NCI-H226 (cell line): ENCODE measurements at regions not wholly inside any gene's neighbourhood (a gene's known extent, or its start where the extent isn't known, plus 50 kb on each side); places are given as distances from the start of the nearest gene placed in this dataset.
"Not testable (repeated sequence)": the region's sequence is repeated elsewhere in the genome, so short reads cannot be mapped to it uniquely, and the experiment has no call there.

Experiments used
- DNase-seq: peaks from one replicate; pipeline ENCODE4 v3.0.0-alpha.2; 2015

- no peak for DNase-seq
These were observed 91.6 kb upstream of the BCAR3 start for GRCh38 chr1:93773049-93773838.

GRCh38 chr1:93771843-93772242 lies 90.2 kb upstream of the BCAR3 start:
- no peak for DNase-seq

GRCh38 chr1:93770640-93771039 lies 89.0 kb upstream of the BCAR3 start:
- DNase-seq: no peak

DNA sequence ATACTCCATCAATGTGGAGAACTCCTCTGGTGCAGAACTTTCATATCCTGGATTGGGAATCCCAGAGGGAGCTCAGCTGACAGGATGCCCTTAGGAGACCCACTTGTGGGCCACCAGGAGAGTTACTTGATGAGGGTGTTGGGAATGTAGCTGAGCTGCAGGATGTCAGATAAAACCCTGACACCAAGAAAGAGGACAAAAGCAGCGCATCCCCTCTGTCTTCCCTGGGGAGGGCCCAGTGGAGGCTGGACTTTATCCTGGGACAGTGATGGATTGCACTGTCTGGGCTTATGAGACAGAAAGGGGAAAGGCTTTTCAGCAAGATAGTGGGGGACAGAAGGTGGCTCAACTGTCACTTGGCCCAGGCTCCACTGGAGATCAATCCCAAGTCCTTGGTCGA lies 88.1 kb upstream of the BCAR3 start:
- DNase-seq: no peak

GRCh38 chr1:93768380-93768863 lies 86.8 kb upstream of the BCAR3 start:
- no peak for DNase-seq

DNA sequence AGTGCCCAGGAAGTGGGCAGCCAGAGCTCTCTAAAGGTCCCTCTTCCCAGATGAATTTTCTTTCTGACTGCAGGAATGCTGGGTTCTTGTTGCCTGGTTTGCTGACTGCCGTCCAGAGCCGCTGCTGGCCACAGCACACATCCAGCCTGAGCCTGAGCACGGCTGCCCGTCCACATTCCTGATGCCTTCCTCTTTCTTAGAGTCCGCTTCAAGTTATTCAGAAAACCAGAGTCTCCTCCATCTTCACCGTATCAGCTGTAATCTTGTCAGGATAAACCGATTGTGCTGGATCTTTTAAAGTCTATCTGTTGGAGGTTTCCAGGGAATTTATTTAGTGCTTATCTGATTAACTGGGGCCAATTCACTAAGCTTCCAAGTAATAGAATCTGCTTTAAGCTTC lies 84.8 kb upstream of the BCAR3 start:
- no peak for DNase-seq

DNA sequence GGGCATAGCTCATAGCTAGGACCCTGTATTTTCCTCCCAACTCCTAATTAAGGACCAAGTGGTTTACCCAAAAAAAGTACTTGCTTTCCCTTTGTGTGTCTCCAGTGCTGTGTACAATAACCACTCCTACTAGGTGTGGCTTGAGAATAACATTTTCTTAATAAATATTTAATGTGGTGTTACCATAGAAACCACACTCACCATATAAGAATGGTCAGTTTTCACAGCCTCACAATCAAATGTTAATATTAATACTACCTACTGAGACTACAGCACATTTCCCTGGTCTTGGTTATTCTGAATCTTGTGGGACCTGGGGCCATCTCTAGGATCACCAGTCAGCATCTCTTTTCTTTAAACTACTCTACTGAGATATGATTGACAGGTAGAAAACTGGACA lies 83.5 kb upstream of the BCAR3 start:
- no peak for DNase-seq

GRCh38 chr1:93764366-93764750 lies 82.7 kb upstream of the BCAR3 start:
- DNase-seq: no peak

GRCh38 chr1:93763704-93764365 lies 82.2 kb upstream of the BCAR3 start:
- no peak for DNase-seq

GRCh38 chr1:93758842-93759515 lies 77.3 kb upstream of the BCAR3 start:
- DNase-seq: peak; percentile 66

DNA sequence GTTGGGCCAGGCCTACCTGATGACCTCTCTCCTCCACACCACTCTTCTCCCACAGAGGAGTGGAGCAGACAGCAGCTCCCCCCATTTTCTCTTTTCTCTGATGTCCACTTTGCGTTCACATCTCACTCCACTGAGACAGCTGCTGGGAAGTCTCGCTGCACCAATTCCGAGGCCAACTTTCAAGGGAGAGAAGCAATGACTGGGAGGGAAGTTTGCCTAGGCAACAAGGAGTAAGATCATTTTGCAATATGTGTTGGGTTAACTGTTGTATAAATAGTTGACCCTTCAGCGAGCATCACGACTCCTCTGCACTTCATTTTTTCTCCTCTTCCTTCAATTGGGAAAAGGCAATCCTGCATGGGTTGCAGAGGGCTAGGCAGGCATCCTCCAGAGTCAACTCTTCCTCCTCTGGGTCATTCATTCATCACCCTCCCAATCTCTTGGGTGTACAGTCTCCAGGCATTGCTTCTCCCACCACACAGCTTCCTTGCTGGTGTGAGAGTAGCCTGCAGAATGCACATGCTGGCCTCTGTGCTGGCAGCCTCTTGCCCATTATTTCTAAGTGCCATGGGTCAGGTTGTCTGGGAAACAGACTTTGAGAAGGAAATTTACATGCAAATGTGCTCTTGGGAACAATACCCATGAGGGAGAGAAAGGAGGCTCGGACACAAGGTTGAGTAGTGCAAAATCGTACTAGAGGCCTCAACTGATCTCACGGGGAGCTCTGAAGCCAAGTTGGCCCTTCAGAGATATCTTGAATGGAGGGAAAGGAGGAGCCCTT lies 75.8 kb upstream of the BCAR3 start:
- no peak for DNase-seq

GRCh38 chr1:93756657-93757056 lies 75.0 kb upstream of the BCAR3 start:
- peak; percentile 28 for DNase-seq

DNA sequence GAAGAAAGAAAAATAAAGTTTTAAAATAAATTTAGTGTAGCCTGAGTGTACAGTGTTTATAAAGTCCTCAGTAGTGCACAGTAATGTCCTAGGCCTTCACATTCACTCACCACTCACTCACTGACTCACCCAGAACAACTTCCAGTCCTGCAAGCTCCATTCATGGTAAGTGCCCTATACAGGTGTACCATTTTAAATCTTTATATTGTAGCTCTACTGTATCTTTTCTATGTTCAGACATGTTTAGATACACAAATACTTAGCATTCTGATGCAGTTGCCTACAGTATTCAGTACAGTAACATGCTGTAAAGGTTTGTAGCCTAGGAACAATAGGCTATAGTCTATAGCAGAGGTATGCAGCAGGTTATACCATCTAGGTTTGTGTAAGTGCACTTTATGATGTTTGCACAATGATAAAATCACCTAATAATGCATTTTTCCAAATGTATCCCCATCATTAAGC lies 73.6 kb upstream of the BCAR3 start:
- DNase-seq: not testable (repeated sequence)

DNA sequence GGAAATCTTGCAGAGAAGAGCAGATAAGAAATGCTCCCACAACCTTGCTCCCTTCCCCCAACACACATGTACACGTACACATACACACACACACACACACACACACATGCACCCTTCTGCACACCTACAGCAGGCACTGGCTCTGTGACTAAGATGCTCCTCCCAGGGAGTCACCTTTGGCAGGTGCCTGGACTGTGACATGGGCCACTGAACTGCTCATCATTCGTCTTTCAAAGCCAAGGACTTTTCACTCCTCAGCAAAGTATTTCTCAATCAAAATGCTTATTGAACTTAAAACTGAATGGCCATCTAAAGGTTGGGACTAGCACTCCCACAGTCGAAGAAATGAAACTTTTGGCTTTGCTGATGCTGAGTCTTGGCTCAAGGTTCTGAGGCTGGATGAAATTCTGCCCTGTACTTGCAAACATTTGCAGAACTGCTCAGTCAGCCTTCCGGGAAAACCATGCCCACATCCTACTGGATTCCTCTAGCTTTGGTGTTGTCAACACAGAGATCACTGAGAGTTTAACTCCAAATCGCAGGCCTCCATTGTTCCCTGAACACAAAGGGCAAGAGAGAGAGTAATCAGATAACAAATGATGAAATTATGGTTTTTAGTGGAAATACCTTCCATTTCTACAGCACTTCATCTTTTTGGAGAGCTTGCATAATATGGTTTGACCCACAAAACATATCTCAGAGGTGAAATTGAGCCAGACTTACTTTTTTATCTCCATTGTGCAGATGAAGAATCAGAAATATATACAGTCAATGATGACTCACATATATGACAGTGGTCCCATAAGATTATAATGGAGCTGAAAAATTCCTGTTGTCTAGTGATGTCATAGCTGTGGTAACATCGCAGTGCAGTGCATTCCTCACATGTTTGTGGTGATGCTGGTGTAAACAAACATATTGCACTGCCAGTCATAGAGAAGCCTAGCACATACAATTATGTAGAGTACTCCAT lies 72.4 kb upstream of the BCAR3 start:
- peak; percentile 96 for DNase-seq

DNA sequence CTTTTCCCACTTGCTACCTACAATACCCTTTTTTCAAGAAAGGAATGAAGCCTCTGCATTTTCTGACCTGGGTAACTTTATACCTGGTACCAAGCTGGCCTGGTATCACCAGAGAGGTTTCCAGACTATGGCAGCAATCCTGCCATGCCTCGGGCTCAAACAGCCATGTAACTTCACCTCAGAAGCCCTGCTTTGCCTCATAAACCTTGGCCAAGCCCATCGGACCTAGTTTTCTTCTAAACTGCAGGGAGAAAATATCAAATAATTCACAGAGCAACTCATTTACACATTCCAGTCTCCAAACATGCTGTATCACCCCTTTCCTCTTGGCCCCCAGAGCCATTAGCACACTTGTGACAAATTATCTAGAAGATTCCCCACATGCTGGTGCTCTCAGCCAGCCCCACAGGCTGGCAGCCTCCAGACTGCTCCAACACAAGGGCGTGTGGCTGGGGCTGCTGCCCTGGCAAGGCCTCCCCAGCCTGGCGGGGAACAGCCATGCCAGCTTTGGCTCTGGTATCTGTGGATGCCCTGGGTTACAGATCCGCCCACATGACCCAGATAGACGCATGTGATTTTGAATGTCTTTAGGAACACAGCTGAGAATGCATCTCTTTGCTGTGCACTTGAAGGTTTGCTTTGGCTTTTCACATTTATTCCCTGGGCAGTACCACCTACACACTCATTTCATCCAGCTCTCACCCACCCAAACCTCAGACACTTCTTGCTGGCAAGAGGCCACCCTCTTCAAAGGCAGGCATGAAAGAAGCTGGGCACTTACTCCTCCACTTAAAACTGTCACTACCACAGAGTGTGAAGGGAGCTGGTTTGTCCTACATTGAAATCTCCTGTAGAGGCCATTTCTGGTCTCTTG lies 70.0 kb upstream of the BCAR3 start:
- no peak for DNase-seq

DNA sequence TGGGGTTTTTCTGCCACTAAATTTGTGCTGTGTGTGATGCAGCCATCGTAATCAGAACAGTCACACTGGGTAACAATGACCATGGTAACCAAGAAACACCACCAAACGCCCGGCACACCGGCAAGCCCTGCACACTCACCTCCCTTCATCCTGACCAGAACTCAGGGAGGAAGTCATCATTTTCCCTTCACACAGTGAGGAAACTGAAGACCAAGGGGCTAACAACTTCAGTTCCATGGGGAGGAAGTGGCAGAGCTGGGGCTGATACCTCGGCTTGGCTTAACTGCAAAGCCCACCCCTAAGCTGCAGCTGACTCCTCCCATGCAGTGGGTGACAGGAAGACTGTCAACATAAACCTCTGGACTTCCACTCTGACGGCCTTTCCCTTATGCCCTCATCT lies 69.3 kb upstream of the BCAR3 start:
- DNase-seq: no peak

DNA sequence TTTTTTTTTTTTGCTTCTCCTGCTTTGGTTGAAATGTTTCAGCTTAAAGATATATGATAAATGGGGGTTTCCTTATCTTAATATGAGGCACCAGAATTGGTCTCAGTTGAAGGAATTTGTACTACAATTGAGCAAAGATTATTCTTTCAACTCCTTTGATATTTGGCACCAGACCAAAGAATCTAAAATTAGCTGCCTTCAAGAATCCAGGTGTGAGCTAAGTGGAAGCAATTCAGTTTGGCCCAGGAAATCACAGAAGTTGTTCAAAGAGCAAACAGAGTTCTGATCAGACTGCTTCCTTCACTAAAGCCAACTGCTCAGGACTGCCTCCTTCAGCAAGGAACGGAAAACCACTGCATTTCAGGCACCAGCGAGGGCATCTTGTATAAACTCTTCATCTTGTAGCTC lies 68.3 kb upstream of the BCAR3 start:
- peak; percentile 43 for DNase-seq

DNA sequence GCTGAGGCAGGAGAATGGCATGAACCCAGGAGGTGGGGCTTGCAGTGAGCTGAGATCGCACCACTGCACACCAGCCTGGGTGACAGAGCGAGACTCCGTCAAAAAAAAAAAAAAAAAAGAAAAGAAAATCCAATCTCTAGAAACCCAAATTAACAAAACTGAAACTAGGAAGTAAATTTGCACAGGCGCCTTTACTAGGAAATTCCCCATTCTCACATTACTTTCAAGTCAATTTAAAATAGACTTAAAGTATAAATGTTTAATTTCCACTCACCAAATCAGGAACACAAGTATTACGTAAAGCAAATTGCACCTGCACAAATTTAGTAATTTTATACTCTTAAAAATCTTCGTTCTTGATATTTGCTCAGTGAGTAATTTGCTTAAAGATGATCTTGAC lies 67.8 kb upstream of the BCAR3 start:
- no peak for DNase-seq

DNA sequence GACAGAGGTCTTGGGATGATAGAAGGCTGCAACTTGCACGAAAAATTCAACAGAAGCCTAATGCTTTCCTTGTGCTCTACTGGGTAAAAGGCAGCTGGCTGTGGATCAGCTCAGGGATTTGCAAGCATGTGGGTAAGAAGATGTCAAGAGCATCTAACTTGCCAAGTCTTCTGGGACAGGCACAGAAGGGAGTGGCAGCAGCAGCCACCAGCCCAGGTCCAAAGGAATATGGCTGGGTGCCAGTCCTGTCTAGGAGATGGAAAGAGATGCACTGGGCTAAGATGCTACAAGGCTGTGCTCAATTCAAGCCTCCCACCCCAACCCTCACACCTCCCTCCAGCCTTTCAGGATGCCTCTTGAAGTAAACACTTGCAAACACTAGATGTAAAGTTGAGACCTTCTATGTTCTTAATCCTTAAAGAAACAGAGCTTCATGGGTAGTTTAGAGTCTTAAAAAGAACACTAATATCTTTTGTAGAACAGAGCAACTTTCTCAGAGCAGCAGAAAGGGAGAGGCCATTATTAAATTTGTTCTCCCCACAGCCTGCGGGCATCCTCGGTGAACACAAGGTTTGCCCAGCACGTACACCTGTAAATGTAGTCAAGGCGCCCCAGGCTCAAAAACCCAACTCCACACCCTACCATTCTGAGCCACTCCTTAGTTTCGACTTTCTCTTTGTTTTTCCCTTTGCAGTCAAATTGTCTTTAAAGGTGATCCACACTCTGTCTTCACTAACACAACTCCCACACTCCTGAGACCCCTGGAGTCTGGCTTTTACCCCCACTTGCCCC lies 64.6 kb upstream of the BCAR3 start:
- DNase-seq: no peak
